ENCODE measurements at regions not wholly inside any gene's neighbourhood (a gene's known extent, or its start where the extent isn't known, plus 50 kb on each side); places are given as distances from the start of the nearest gene placed in this dataset.

GRCh38 chr5:125404056-125404455 lies 657.6 kb upstream of the ZNF608 start:
- intact Hi-C loops (cut with micrococcal nuclease; ENCODE audit: unreplicated experiment), result loop anchor here (10.0 kb wide), 1 partner anchor 749 kb away; no protein-coding TSS in a partner anchor
- Histone ChIP-seq H3K4me3 (ENCODE audit: low read depth in 2 of 2, low read length in 2 of 2) (no peak overlapping the region), H3K27me3 (ENCODE audit: control insufficient read depth, insufficient read depth, low read length) (no peaks in the 10 kb centered on the region), H3K27ac (ENCODE audit: low read length) (peak overlapping the region; percentile 95), H3K36me3 (ENCODE audit: control insufficient read depth, insufficient read depth, low read length) (no peaks in the 10 kb centered on the region; the same call in 1 of the 2 replicates), H3K4me1 (ENCODE audit: control insufficient read depth, insufficient read depth, low read length) (peaks cover 21% of the 10 kb centered on the region), H3K9me3 (ENCODE audit: control insufficient read depth, insufficient read depth, low read depth, low read length) (peaks cover 46% of the 10 kb centered on the region)
- no TSS peak for BruUV-seq (replicated peaks)
- in situ Hi-C loops (cut with HindIII; ENCODE audit: low pct_unique_long_range_greater_than_20kb, low sequenced_read_pairs), result no loop called here
- ATAC-seq (no peak), DNase-seq (ENCODE audit: low read depth, low spot score) (no peak)
- ChIA-PET CTCF (no interaction called here), POLR2A (no interaction called here)
- TF ChIP-seq, protein P1, sequence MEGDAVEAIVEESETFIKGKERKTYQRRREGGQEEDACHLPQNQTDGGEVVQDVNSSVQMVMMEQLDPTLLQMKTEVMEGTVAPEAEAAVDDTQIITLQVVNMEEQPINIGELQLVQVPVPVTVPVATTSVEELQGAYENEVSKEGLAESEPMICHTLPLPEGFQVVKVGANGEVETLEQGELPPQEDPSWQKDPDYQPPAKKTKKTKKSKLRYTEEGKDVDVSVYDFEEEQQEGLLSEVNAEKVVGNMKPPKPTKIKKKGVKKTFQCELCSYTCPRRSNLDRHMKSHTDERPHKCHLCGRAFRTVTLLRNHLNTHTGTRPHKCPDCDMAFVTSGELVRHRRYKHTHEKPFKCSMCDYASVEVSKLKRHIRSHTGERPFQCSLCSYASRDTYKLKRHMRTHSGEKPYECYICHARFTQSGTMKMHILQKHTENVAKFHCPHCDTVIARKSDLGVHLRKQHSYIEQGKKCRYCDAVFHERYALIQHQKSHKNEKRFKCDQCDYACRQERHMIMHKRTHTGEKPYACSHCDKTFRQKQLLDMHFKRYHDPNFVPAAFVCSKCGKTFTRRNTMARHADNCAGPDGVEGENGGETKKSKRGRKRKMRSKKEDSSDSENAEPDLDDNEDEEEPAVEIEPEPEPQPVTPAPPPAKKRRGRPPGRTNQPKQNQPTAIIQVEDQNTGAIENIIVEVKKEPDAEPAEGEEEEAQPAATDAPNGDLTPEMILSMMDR (IDR thresholded peaks at IDR 0.05), result no peak
- TF ChIP-seq POLR2AphosphoS5 (IDR thresholded peaks at IDR 0.05; ENCODE audit: low read depth, low read length), result no peak
- TF ChIP-seq SIN3A (IDR thresholded peaks at IDR 0.05; ENCODE audit: borderline replicate concordance, insufficient read depth, low read depth, low read length), result no peak
- no peak for TF ChIP-seq TCF7L2 (IDR thresholded peaks at IDR 0.05; ENCODE audit: low read depth, low read length)
- TF ChIP-seq REST (IDR thresholded peaks at IDR 0.05; ENCODE audit: insufficient read depth in 1 of 2, low read depth in 2 of 2, low read length in 1 of 2), result no peak

GRCh38 chr5:125408448-125409233 lies 662.2 kb upstream of the ZNF608 start:
- intact Hi-C loops (cut with micrococcal nuclease; ENCODE audit: unreplicated experiment) (loop anchor here (10.0 kb wide), 1 partner anchor 754 kb away; no protein-coding TSS in a partner anchor), in situ Hi-C loops (cut with HindIII; ENCODE audit: low pct_unique_long_range_greater_than_20kb, low sequenced_read_pairs) (no loop called here)
- Histone ChIP-seq H3K27ac (ENCODE audit: low read length) (peak overlapping the region; percentile 95), H3K9me3 (ENCODE audit: control insufficient read depth, insufficient read depth, low read depth, low read length) (peaks cover 40% of the 10 kb centered on the region), H3K4me1 (ENCODE audit: control insufficient read depth, insufficient read depth, low read length) (peaks cover 62% of the 10 kb centered on the region), H3K27me3 (ENCODE audit: control insufficient read depth, insufficient read depth, low read length) (no peaks in the 10 kb centered on the region), H3K36me3 (ENCODE audit: control insufficient read depth, insufficient read depth, low read length) (no peaks in the 10 kb centered on the region), H3K4me3 (ENCODE audit: low read depth in 2 of 2, low read length in 2 of 2) (peak overlapping the region in 1 of 2 experiments; percentile 33; a peak in 2 of 4 replicates)
- TF ChIP-seq, protein P1 (IDR thresholded peaks at IDR 0.05), result no peak
- TF ChIP-seq SIN3A (IDR thresholded peaks at IDR 0.05; ENCODE audit: borderline replicate concordance, insufficient read depth, low read depth, low read length), result no peak
- peak in 1 of 2 experiments; percentile 9; a peak in 1 of 4 replicates for TF ChIP-seq REST (IDR thresholded peaks at IDR 0.05; ENCODE audit: insufficient read depth in 1 of 2, low read depth in 2 of 2, low read length in 1 of 2)
- no peak; the same call in 1 of the 2 replicates for TF ChIP-seq TCF7L2 (IDR thresholded peaks at IDR 0.05; ENCODE audit: low read depth, low read length)
- TF ChIP-seq POLR2AphosphoS5 (IDR thresholded peaks at IDR 0.05; ENCODE audit: low read depth, low read length), result no peak; the same call in 1 of the 2 replicates
- no TSS peak for BruUV-seq (replicated peaks)
- peak; percentile 66 for ATAC-seq
- DNase-seq (ENCODE audit: low read depth, low spot score), result no peak
- ChIA-PET POLR2A (interaction anchor here (0.6 to 1.0 kb wide), 3 partner anchors 411 to 664 kb away, joined by 3 to 4 read pairs (median 3); no protein-coding TSS in a partner anchor), CTCF (no interaction called here)
